HG03064 (cell line): ENCODE measurements at regions not wholly inside any gene's neighbourhood (a gene's known extent, or its start where the extent isn't known, plus 50 kb on each side); places are given as distances from the start of the nearest gene placed in this dataset.

ENCODE experiments used
- ATAC-seq: cut with Tn5 transposase; IDR thresholded peaks from one replicate; pipeline ENCODE4 v1.9.1; 2021; ENCODE audit warnings: low read depth; ENCODE audit not compliant: unreplicated experiment

GRCh38 chr6:133170602-133171001 is 70.6 kb upstream of the EYA4 start:
- no peak for ATAC-seq

GRCh38 chr6:133171989-133172604 is 69.1 kb upstream of the EYA4 start:
- ATAC-seq: no peak

GRCh38 chr6:133173276-133173675 is 67.9 kb upstream of the EYA4 start:
- ATAC-seq: no peak

- no peak for ATAC-seq
Observed at GRCh38 chr6:133179481-133179880, 61.7 kb upstream of the EYA4 start.

GRCh38 chr6:133183691-133184090 is 57.5 kb upstream of the EYA4 start:
- no peak for ATAC-seq

- ATAC-seq: no peak
Observed at GRCh38 chr6:133184798-133185372, 56.3 kb upstream of the EYA4 start.

- no peak for ATAC-seq
Observed at GRCh38 chr6:133185731-133186130, 55.4 kb upstream of the EYA4 start.

- no peak for ATAC-seq
Observed at GRCh38 chr6:133187114-133187513, 54.0 kb upstream of the EYA4 start.

- no peak for ATAC-seq
Observed at GRCh38 chr6:133187657-133188453, 53.3 kb upstream of the EYA4 start.

GRCh38 chr6:133190912-133191311 is 50.2 kb upstream of the EYA4 start:
- no peak for ATAC-seq

- no peak for ATAC-seq
Observed at GRCh38 chr6:133191323-133191722, 49.8 kb upstream of the EYA4 start.
